ENCODE measurements at regions not wholly inside any gene's neighbourhood (a gene's known extent, or its start where the extent isn't known, plus 50 kb on each side); places are given as distances from the start of the nearest gene placed in this dataset.

DNA sequence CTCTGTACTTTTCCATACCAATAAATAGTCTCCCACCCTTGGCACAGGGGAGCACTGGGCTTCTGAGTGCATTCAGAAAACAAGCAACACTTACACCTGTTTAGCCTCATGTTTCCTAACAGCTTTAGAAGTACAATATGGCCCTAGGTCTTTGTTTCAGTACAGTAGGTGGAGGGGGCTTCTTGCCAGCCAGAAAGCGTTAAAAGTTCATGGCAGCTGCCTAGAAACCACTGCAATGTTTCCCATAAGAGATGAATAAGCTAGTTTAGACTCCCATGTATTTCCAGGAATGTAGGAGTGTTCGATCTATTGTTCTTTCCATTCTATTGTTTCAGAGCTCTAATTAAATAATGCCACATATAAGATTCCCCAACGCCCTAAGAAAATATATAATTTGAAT lies 444.8 kb downstream of the ARHGEF28 start:
- Histone ChIP-seq H3K4me3 (no peak overlapping the region), H4K20me1 (no peaks in the 10 kb centered on the region), H3K36me3 (no peaks in the 10 kb centered on the region), H3K9ac (no peak overlapping the region), H3K4me2 (no peak overlapping the region), H3K4me1 (peaks cover 0 to 12% (median 8%) of the 10 kb centered on the region in 10 experiments; a peak in 10 of 20 replicates), H3K27me3 (no peaks in the 10 kb centered on the region), H3K9me3 (replicated peaks in 1 of 11) (no peaks in the 10 kb centered on the region), H3K27ac (no peak overlapping the region)
- no peak for TF ChIP-seq Cebpa-rat (IDR thresholded peaks at IDR 0.05)

DNA sequence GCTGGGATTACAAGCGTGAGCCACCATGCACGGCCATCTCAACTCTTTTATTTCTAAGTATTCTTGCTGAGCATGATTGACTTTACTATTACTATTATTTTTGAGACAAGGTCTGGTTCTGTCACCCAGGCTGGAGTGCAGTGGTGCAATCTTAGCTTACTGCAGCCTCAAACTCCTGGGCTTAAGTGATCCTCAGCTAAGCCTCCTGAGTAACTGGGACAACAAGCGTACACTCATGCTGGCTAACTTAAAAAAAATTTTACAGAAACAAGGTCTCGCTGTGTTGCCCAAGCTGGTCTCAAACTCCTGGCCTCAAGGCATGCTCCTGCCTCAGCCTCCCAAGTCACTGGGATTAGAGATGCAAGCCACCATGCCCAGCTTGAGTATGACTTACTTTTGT lies 443.7 kb downstream of the ARHGEF28 start:
- H3K4me2 ChIP-seq: no peak overlapping the region
- no peak for TF ChIP-seq Cebpa-rat (IDR thresholded peaks at IDR 0.05)
- peaks cover 0 to 12% (median 8%) of the 10 kb centered on the region in 10 experiments; a peak in 10 of 20 replicates for H3K4me1 ChIP-seq
- H3K36me3 ChIP-seq: no peaks in the 10 kb centered on the region
- no peak overlapping the region for H3K9ac ChIP-seq
- no peaks in the 10 kb centered on the region for H3K9me3 ChIP-seq (replicated peaks in 1 of 11)
- no peak overlapping the region for H3K4me3 ChIP-seq
- no peaks in the 10 kb centered on the region for H3K27me3 ChIP-seq
- no peak overlapping the region for H3K27ac ChIP-seq
- H4K20me1 ChIP-seq: no peaks in the 10 kb centered on the region

GRCh38 chr5:74067748-74068541 lies 441.9 kb downstream of the ARHGEF28 start:
- H3K4me3 ChIP-seq: no peak overlapping the region
- no peak for TF ChIP-seq Cebpa-rat (IDR thresholded peaks at IDR 0.05)

DNA sequence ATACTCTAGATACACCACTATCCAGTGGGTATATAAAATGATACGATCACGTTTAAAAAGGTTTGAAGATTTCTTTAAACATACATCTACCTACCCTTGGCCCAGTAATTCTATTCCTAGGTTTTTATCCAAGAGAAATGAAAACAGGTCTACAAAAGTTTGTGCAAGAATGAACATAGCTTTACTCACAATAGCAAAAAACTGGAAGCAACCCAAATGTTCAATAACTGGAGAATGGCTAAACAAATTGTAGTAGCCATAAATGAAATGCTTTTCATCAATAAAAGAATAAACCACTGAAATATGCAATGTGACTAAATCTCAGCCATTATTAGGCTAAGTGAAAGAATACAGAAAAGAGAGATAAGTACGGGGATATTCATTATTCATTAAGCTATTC lies 438.9 kb downstream of the ARHGEF28 start:
- Histone ChIP-seq H3K4me2 (no peak overlapping the region), H3K36me3 (no peaks in the 10 kb centered on the region), H3K9me3 (replicated peaks in 1 of 11) (no peaks in the 10 kb centered on the region), H3K9ac (no peak overlapping the region), H4K20me1 (no peaks in the 10 kb centered on the region; a peak in 1 of 22 replicates), H3K4me1 (no peaks in the 10 kb centered on the region), H3K27me3 (no peaks in the 10 kb centered on the region), H3K4me3 (no peak overlapping the region), H3K27ac (no peak overlapping the region)
- TF ChIP-seq Cebpa-rat (IDR thresholded peaks at IDR 0.05): no peak

More at GRCh38 chr5:74067748-74068541, 441.9 kb downstream of the ARHGEF28 start:
- no peak overlapping the region for H3K4me2 ChIP-seq
- no peaks in the 10 kb centered on the region for H3K9me3 ChIP-seq (replicated peaks in 1 of 11)
- H3K27me3 ChIP-seq: no peaks in the 10 kb centered on the region
- H3K27ac ChIP-seq: no peak overlapping the region
- H3K4me1 ChIP-seq: peaks cover 0 to 9% (median 6%) of the 10 kb centered on the region in 10 experiments; a peak in 10 of 20 replicates
- no peaks in the 10 kb centered on the region; a peak in 1 of 22 replicates for H4K20me1 ChIP-seq
- H3K36me3 ChIP-seq: no peaks in the 10 kb centered on the region
- H3K9ac ChIP-seq: no peak overlapping the region

DNA sequence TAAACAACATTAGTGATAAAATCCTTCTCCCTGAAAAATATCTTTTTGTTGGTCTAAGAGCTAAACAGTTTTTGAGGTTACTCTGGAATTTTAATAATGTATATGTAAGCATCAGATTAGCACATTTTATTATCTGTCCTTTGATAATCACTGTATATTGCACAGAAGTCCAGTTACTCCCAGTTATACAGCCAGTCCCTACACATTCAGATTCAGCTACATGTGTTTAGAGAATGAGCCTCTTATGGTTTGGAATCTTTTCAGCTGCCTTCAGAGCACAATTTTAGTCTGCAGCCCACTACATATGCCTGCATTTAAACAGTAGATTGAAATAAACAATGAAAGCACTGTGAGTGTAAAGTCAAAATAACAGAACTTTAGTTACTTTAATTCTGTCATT lies 438.2 kb downstream of the ARHGEF28 start:
- H3K4me2 ChIP-seq: no peak overlapping the region

GRCh38 chr5:74063821-74064220 lies 437.8 kb downstream of the ARHGEF28 start:
- Histone ChIP-seq H3K4me2 (no peak overlapping the region), H3K9ac (no peak overlapping the region), H4K20me1 (no peaks in the 10 kb centered on the region; a peak in 1 of 22 replicates), H3K4me3 (no peak overlapping the region), H3K9me3 (replicated peaks in 1 of 11) (no peaks in the 10 kb centered on the region), H3K36me3 (no peaks in the 10 kb centered on the region), H3K27ac (no peak overlapping the region), H3K27me3 (no peaks in the 10 kb centered on the region), H3K4me1 (no peaks in the 10 kb centered on the region)
- TF ChIP-seq Cebpa-rat (IDR thresholded peaks at IDR 0.05): no peak

More for the DNA sequence above, 438.2 kb downstream of the ARHGEF28 start:
- H4K20me1 ChIP-seq: no peaks in the 10 kb centered on the region; a peak in 1 of 22 replicates
- no peaks in the 10 kb centered on the region for H3K27me3 ChIP-seq
- H3K9me3 ChIP-seq (replicated peaks in 1 of 11): no peaks in the 10 kb centered on the region
- no peak for TF ChIP-seq Cebpa-rat (IDR thresholded peaks at IDR 0.05)
- no peaks in the 10 kb centered on the region for H3K4me1 ChIP-seq
- H3K27ac ChIP-seq: no peak overlapping the region
- no peak overlapping the region for H3K9ac ChIP-seq
- H3K4me3 ChIP-seq: no peak overlapping the region
- H3K36me3 ChIP-seq: no peaks in the 10 kb centered on the region

DNA sequence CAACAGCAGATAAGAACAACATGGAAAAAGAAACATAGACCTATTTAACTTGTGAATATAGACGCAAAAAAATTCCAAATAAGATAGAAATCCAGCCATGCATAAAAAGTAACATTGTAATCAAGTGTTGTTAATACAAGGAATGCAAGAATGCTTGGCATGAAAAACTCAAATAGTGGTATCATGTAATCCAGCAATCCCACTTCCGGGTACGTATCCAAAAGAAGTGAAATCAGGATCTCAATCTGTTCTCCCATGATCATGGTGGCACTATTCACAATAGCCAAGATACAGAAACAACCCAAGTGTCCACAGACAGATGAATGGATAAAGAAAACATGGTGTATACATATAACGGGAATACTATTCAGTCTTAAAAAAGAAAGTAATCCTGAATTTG lies 437.4 kb downstream of the ARHGEF28 start:
- Histone ChIP-seq H3K4me1 (no peaks in the 10 kb centered on the region), H3K4me3 (no peak overlapping the region)

DNA sequence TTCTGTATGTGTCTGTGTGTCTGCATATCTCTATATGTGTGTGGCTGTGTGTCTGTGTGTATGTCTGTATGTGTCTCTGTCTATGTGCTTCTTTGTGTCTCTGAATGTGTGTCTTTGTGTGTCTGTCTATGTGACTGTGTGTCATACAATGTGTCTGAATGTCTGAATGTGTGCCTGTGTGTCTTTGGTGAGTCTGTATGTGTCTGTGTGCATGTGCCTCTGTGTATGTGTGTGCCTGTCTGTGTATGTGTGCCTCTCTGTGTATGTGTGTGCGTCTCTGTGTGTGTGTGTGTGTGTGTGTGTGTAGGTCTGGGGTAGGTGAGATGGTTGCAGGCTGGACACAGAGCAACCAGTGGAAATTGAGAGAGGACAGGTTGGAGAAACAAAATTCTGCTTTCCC lies 435.3 kb downstream of the ARHGEF28 start:
- Histone ChIP-seq H4K20me1 (no peaks in the 10 kb centered on the region; a peak in 1 of 22 replicates), H3K27me3 (no peaks in the 10 kb centered on the region), H3K9me3 (replicated peaks in 1 of 11) (no peaks in the 10 kb centered on the region), H3K4me2 (no peak overlapping the region), H3K4me3 (no peak overlapping the region), H3K4me1 (no peaks in the 10 kb centered on the region), H3K36me3 (no peaks in the 10 kb centered on the region), H3K27ac (no peak overlapping the region), H3K9ac (no peak overlapping the region)
- TF ChIP-seq Cebpa-rat (IDR thresholded peaks at IDR 0.05): no peak

More for the DNA sequence above, 437.4 kb downstream of the ARHGEF28 start:
- Histone ChIP-seq H3K36me3 (no peaks in the 10 kb centered on the region), H3K9me3 (replicated peaks in 1 of 11) (no peaks in the 10 kb centered on the region), H3K9ac (no peak overlapping the region), H4K20me1 (no peaks in the 10 kb centered on the region; a peak in 1 of 22 replicates), H3K27me3 (no peaks in the 10 kb centered on the region), H3K4me2 (no peak overlapping the region), H3K27ac (no peak overlapping the region)
- no peak for TF ChIP-seq Cebpa-rat (IDR thresholded peaks at IDR 0.05)

- H3K4me1 ChIP-seq: no peaks in the 10 kb centered on the region
- H3K9ac ChIP-seq: no peak overlapping the region
- no peaks in the 10 kb centered on the region; a peak in 1 of 22 replicates for H4K20me1 ChIP-seq
- no peak overlapping the region for H3K4me3 ChIP-seq
- H3K36me3 ChIP-seq: no peaks in the 10 kb centered on the region
- no peaks in the 10 kb centered on the region for H3K9me3 ChIP-seq (replicated peaks in 1 of 11)
- H3K27me3 ChIP-seq: no peaks in the 10 kb centered on the region
- H3K27ac ChIP-seq: no peak overlapping the region
- no peak for TF ChIP-seq Cebpa-rat (IDR thresholded peaks at IDR 0.05)
- no peak overlapping the region for H3K4me2 ChIP-seq
Observed at GRCh38 chr5:74059706-74060105, 433.7 kb downstream of the ARHGEF28 start.

GRCh38 chr5:74056789-74057164 lies 430.8 kb downstream of the ARHGEF28 start:
- TF ChIP-seq Cebpa-rat (IDR thresholded peaks at IDR 0.05): no peak
- Histone ChIP-seq H3K9me3 (replicated peaks in 1 of 11) (no peaks in the 10 kb centered on the region), H3K27ac (no peak overlapping the region), H3K4me2 (no peak overlapping the region), H4K20me1 (no peaks in the 10 kb centered on the region), H3K27me3 (no peaks in the 10 kb centered on the region), H3K36me3 (no peaks in the 10 kb centered on the region), H3K4me1 (no peaks in the 10 kb centered on the region), H3K4me3 (no peak overlapping the region), H3K9ac (no peak overlapping the region)
